ENCODE measurements at regions not wholly inside any gene's neighbourhood (a gene's known extent, or its start where the extent isn't known, plus 50 kb on each side); places are given as distances from the start of the nearest gene placed in this dataset.

DNA sequence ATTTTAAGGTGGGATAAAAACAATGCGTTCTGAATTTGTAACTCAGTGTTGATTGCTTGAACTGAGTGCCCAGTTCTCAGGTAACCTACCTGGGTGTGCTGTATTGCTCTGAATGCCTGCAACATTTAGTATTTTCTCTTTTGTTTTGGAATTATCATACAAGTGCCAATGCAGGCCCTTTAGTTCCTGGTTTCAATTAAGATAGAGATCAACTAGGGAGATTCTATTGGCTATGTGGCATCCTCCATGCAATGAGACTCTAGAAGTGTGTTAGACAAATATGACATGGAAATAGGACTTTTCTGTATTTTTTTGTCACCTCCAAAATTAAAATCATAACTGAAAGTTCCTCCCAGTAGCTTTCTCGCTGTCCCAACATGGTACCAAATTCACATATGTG is 438.7 kb upstream of the IGFBP7 start:
- DNase-seq (ENCODE audit: low read depth in 4 of 4, low spot score in 3 of 4): no peak

DNA sequence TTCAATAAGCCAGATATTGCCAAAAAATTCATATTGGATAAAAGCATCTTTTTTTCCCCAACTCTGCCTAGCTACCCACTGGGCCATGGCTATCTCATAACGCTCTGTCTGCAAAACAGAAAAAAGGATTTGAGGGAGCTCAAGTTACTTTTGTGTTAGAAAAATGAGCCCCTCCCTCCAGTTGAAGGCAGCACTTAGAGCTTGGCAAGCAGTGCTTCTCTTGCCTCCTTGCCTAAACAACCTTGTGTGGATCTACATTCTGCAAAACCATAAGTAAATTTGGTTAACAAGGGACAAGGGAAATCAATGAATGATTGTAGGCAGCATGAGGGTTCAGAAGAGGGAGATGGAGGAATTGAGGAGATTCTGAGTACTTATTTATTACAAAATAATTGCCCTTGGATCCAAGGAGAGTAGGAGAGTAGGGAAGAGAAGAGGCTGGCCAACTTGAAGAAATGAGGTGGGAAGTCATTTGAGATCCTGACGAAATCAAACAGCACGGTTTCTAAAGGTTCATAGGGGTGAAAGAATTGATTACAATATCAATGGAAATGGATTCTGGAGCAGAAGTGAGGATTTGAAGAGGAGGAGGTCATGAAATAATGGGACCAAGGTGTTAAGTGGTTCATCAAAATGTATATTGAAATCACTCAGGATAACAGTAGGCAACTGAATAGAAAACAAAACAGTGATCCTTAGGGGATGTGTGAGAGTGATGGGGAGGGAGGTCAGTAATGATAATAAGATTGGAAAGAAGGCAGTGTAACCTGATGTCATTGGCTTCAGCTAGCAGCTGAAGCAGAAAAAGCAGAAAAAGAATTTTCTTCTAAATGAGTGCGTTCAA is 434.8 kb upstream of the IGFBP7 start:
- no peak for DNase-seq (ENCODE audit: low read depth in 4 of 4, low spot score in 3 of 4)

DNA sequence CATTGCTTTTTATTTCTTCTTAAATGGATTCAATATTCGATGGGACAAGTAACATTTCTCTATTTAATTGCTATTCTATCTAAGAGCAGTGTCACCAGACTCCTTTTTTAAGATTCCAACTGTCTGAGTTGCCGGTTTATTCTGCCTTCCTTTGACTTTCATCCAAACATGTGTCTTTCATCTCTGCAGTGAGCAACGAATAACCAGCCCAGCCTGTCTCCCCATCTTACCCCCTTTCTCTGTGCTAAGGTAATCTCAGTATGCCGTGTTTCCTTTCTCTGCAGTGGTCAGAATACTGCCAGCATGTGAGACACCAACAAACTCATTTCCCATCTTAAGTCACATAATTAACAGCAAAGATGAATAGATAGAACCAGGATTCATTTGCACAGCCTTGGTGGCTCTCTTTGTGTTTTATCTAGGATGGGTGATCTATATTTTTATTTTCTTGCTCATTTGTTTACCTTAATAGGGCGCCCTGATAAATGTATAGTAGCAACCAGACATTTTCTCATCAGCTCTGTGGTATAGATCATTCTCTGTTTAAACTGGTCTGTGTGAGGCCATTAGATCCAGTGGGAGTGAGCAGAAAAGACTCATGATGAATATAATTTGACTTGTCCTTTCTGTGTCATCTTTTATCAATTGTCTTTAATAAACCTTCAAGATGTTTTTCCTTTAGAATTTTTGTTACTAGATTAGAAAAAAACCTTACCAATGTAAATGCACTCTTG is 394.8 kb upstream of the IGFBP7 start:
- DNase-seq (ENCODE audit: low read depth in 4 of 4, low spot score in 3 of 4): no peak

GRCh38 chr4:57504139-57504538 is 394.0 kb upstream of the IGFBP7 start:
- DNase-seq (ENCODE audit: low read depth in 4 of 4, low spot score in 3 of 4): no peak

DNA sequence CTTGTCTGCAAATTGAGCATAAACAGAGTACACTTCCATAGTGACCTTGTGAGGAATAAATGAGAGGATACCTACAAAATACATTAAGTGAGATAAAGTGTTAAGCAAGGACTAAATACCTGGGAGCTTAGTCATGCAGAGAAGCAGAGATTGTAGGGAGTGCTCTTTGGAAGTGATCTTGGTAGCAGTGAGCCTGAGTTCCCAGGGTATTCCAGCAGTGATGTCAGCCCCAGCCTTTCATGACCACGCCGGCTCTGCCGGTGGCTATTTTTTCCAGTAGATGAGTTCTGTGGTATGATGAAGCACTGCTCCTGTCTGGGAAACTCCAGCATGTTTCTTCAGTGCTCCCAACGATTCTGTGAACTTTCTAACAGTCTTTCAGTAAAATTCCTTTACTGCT is 391.5 kb upstream of the IGFBP7 start:
- DNase-seq (ENCODE audit: low read depth in 4 of 4, low spot score in 3 of 4): peak in 1 of 4 donors; percentile 3

DNA sequence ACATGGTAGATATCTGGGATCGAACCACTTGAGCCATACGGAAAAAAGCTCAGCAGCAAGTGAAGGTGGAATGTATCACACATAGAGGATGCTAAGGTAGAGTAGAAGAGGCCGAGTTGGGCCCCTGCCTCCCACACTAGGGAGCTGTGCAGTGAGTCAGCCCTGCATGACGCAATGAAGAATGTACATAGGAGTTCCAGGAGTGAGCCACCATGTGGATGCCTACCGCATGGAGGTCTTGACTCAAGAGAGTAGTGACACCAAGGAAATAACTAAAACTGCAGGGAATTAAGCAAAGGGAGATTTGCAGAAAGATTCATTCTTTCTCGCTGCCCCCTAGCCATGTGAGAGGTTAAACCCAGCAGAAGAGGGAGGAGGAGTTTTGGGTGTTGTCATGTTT is 389.6 kb upstream of the IGFBP7 start:
- DNase-seq (ENCODE audit: low read depth in 4 of 4, low spot score in 3 of 4): no peak

GRCh38 chr4:57498251-57498650 is 388.1 kb upstream of the IGFBP7 start:
- no peak for DNase-seq (ENCODE audit: low read depth in 4 of 4, low spot score in 3 of 4)

DNA sequence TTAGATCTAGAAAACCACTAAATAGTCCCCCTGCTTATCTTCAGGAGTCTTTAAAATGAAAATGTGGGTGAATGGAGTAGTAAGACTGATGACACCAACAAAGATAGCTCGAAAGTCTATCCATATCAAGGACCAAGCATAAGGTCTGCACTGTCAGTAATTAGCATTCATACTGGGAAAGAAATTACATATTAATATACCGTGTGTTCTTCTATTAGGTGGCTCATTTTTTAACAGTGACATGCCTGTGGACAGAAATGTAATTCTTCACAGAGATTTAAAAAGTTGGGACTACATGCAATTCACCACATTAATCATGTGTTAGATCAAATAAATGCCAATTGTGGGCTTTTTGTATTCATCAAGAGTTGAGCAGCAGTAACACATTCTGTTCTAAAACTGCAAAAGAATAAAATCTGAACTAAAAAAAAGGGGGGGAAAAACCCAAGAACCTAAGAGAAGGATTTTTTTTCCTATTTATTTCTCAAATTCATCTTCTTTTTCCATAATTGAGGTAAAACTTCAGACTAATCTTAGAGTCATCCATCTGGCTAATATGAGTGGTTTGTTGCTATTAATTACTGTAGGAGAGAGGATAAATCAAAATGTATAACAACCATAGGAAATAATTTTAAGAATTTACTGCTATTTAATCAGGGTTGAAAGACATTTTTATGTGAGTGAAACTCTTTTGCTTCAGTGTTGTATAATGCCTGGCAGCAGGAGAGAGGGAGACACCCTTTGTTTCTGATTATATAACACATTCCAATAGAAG is 386.7 kb upstream of the IGFBP7 start:
- DNase-seq (ENCODE audit: low read depth in 4 of 4, low spot score in 3 of 4): no peak

DNA sequence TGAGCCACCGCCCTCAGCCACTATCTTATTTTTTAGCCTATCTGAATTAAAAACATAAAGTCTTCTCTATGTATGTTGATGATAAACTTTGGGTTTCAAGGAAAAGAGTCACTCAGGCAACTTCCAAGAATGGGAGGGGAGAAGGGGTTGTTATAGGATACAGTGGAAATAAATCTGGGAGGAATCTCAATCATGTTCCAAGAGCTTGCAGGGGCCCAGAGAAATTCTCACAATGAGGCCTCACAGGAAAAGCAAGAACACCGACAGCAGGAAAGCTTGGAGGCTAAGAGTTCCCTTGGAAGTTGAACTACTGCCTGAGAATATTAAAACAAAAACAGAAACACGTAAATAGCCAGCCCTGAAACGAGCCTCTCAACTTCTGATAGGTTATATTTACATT is 384.6 kb upstream of the IGFBP7 start:
- no peak for DNase-seq (ENCODE audit: low read depth in 4 of 4, low spot score in 3 of 4)

DNA sequence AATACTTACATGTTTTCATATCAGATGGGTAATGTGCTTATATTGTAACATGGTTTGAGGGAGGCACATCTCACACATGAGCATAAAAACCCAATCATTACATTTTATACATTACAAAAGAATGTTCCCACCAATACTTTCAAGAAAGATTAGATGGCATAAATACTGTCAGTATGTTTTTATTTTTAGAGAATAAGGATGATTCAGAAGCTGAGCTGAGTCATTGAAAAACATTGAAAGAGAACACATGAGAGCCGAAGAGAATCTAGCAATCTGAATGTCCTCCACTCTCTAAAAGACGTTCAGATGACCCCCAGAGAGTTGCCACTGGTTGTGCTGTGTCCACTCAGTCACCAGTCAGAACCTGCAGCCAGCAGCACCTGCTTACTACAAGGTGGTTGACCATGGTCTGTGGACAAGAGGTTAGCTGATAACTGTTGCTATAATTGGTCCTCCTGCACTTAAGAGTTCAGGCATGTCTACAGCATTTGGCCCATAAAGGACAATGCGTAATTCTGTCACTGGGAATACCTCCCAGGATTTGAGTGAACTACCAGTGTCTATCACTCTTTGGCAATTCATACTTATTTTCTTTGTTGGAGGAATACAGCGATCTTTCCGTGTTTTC is 382.2 kb upstream of the IGFBP7 start:
- DNase-seq (ENCODE audit: low read depth in 4 of 4, low spot score in 3 of 4): no peak

DNA sequence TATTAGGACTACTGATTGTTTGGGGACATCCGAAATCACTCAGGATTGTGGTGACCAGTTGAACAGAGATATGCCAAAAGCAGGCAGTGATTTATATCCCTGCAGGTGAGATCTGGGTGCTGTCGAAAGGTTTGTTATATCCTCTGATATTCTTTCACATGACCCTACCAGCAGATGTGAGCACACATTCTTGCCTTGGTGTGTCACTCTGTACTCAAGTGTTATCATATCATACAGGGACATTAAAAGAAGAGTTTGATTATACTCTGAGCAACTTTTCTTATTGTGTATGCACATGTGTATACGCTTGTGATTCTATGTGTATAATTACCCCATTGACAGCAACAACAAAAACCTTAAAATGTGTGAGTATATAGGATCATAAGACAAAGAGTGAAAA is 381.2 kb upstream of the IGFBP7 start:
- no peak for DNase-seq (ENCODE audit: low read depth in 4 of 4, low spot score in 3 of 4)

DNA sequence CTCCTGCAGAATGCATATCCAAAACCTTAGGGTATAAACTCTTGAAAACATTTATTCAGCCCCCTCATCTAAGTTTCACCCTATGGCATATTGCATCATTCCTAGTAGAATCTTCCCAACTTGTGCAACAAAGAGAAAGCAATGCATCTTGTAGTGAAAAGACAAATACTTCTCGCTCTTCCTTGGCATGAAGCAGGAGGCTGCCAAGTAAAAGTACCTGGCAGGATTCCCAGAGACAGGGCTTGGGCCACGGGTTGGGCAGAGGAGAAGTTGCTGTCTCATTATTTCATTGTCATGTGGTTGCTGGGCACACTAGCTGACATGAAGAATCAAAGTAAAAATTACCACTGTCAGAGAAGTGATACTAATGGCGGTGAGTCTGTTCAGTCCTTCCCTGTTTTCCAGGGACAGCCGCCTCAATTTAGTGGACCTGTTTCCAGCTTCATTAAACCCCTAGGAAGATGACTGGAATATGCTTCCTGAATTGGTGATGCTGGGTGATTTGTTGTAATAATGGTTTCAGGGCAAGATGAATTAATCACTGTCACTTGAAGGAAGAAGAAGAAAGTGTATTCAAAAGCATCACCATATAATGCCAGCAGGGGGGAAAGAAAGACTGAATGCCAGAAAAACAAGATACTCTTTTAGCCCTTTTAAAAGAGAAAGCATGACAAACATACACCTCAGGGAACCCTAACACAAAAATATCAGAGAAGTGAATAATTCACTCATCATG is 380.5 kb upstream of the IGFBP7 start:
- DNase-seq (ENCODE audit: low read depth in 4 of 4, low spot score in 3 of 4): no peak

DNA sequence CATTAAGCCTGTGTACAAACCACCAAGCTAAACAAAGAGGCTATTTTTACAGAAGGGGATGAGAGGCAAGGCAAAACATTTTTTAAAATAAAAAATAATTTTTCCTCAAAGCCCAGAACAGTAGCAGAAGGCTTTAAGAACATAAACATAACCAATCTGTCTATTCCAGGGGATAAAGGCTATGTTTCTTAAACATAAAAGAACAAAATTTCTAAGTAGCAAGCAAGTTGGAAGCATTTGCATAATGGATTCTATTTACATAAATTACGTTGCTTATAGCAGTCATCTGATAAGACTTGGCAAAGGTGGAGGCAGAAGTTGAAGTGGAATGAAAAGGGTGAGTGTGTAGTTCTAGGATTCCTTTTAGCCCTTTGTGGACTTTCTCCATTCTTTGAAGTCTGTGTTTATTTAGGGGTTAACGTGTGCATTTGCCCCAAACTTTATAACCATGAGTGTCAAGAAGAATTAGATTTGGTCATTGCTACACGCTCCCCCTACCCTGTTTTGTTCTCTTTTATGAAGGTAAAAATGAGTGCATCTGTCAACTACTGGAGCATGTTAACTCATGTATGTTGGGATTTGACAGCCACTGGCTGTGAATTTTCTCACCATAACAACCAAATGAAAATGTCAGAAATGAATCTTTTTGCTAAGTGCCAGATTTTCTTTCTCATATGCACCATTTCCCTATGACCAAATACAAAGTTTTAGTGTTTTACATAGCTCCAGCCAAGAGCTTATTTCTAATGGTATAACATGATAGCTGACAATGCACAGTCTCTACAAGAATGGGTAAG is 378.4 kb upstream of the IGFBP7 start:
- DNase-seq (ENCODE audit: low read depth in 4 of 4, low spot score in 3 of 4): no peak

GRCh38 chr4:57475424-57475823 is 365.2 kb upstream of the IGFBP7 start:
- no peak for DNase-seq (ENCODE audit: low read depth in 4 of 4, low spot score in 3 of 4)

DNA sequence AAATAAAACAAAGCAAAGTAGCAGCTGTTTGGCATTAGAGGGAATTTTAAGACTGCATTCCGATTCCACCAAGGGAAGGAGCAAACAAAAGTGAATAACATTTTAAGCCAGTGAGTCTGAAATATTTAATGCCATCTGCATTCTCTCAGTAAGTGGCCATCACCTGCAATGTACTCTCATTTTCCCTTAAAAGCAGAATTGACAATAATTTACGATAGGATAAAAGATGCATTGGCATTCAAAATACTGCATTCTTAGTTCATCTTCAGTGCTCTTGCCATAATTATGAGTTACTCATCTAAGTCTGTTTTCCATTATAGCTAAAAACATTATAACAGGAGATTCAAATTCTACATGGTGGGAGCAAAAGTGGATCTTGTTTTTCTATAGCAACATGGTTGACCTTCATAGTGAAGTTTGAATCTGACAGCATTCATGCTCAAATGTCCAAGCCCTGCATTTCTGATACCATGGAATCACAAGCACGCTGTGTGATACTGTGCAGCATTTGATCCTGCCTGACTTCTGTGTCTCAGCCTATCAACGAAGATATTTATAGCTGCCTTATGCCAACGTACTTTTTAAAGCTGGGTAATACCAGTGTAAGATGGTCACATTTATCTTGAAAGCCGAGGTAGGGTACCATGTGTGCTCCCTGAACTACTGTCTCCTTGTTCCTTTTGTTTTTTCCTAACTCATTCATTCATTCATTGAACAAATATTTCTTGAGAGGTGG is 355.3 kb upstream of the IGFBP7 start:
- DNase-seq (ENCODE audit: low read depth in 4 of 4, low spot score in 3 of 4): no peak

- no peak for DNase-seq (ENCODE audit: low read depth in 4 of 4, low spot score in 3 of 4)
Observed at GRCh38 chr4:57462843-57463242, 352.7 kb upstream of the IGFBP7 start.

- DNase-seq (ENCODE audit: low read depth in 4 of 4, low spot score in 3 of 4): no peak
Observed at GRCh38 chr4:57460967-57461366, 350.8 kb upstream of the IGFBP7 start.

GRCh38 chr4:57448901-57449300 is 338.7 kb upstream of the IGFBP7 start:
- no peak for DNase-seq (ENCODE audit: low read depth in 4 of 4, low spot score in 3 of 4)

- no peak for DNase-seq (ENCODE audit: low read depth in 4 of 4, low spot score in 3 of 4)
Observed at GRCh38 chr4:57448452-57448851, 338.3 kb upstream of the IGFBP7 start.

Data from right renal pelvis (tissue), 4 donors.